ENCODE measurements at regions not wholly inside any gene's neighbourhood (a gene's known extent, or its start where the extent isn't known, plus 50 kb on each side); places are given as distances from the start of the nearest gene placed in this dataset.

GRCh38 chr11:113614097-113614496 lies 92.0 kb downstream of the TMPRSS5 start:
- no peak for TF ChIP-seq BHLHE40 (IDR thresholded peaks at IDR 0.05; ENCODE audit: borderline replicate concordance)
- TF ChIP-seq SP1 (IDR thresholded peaks at IDR 0.05) = no peak
- TF ChIP-seq SUZ12 (IDR thresholded peaks at IDR 0.05) = no peak
- no peak for TF ChIP-seq NFRKB (IDR thresholded peaks at IDR 0.05)
- TF ChIP-seq HDGF (IDR thresholded peaks at IDR 0.05; ENCODE audit: borderline replicate concordance) = no peak
- TF ChIP-seq PKNOX1 (IDR thresholded peaks at IDR 0.05) = no peak
- no peak for TF ChIP-seq ZNF384 (IDR thresholded peaks at IDR 0.05)
- TF ChIP-seq TARDBP (IDR thresholded peaks at IDR 0.05) = no peak
- TF ChIP-seq L3MBTL2 (conservative IDR thresholded peaks at IDR 0.05) = no peak

Measured in HEK293T (cell line).